ENCODE measurements at regions not wholly inside any gene's neighbourhood (a gene's known extent, or its start where the extent isn't known, plus 50 kb on each side); places are given as distances from the start of the nearest gene placed in this dataset.

DNA sequence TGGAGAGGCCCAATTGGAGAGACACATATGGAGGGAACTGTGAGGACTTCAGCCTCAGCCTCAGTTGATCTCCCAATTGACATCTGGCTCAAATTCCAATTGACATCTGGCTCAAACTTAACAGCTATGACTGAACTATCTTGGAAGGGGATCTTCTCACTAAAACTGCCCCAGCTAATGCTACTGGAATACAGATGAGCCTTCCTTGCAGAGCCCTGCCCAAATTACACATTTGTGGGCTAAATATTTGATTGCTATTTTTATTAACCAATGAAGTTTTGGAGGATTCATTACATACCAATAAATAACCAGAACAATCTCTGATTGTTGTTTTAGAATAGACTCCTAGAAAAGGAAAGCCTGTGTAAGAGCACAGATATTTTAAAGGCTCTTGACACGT lies 189.0 kb upstream of the THUMPD2 start:
- TF ChIP-seq GATA2 (IDR thresholded peaks at IDR 0.05; ENCODE audit: low read depth, low read length) (no peak), GATA3 (IDR thresholded peaks at IDR 0.05; ENCODE audit: low read depth, low read length) (no peak)

DNA sequence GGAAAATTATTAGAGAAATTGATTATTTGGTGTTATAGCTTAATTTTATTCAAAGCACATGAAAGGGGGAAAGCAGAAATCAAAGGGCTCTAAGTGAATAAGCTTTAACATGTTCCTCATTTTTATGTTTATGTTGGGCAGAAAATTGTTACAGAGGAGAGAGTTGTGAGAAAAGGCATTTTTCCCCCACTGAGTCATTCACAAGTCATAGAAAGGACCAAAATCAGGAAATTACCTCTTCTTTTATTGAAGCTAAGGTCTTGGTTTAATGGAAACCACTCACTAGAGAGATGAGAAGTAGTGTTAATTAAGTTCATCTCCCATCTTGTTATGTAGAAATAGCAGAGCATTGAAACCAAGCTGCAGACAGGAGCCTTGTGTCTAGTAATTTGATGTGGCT lies 175.3 kb upstream of the THUMPD2 start:
- TF ChIP-seq GATA3 (IDR thresholded peaks at IDR 0.05; ENCODE audit: low read depth, low read length) (no peak), GATA2 (IDR thresholded peaks at IDR 0.05; ENCODE audit: low read depth, low read length) (no peak)

DNA sequence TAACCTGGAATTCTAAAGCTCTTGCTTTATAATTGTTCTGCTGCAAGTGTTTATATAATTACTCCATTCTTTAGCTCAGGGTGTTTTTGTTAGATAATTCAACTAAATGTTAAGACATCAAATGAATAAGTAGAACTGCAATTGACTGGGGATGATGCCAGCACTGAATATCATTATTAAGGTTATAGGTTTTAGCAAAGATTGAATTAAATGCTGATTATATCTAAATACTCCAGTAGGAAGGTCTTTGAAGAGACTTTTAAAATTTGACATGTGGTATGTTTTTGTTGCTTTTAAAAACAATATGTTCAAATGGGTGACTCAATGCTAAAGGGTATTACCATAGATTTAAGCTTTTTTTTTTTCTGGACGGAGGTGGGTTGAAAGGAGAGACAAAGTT lies 170.1 kb upstream of the THUMPD2 start:
- TF ChIP-seq GATA2 (IDR thresholded peaks at IDR 0.05; ENCODE audit: low read depth, low read length) (no peak), GATA3 (IDR thresholded peaks at IDR 0.05; ENCODE audit: low read depth, low read length) (no peak)

DNA sequence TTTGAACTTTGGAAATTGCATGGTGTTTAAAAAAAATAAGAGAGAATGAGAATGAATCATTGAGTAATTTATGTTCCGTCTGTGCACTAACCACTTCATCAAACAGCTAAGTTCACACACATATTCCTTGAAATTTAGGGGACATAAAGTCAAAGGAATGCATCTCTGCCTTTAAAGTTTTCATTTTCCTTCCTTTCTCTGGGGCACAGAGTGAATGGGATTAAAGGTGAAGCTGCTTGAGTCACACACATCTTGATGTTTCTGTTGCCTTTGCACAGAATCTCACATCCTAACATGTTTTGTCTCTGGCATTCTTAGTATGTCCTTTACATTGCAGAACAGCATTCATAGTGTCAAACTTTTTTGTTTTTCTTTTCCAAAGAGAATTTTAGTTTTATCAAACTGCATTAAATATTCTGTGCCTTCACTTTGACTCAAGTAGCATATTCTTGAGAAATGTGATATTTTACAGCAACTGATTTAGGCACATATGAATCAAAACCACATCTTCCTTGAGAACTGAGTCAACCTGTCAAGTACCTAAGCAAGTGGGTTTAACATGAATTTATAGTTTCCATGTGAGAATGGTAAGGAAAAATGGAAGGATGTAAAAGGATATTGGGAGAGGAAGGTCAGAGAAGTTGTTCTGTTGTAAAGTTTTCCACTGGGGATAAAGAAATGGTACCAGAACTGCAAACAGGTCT lies 169.1 kb upstream of the THUMPD2 start:
- TF ChIP-seq GATA3 (IDR thresholded peaks at IDR 0.05; ENCODE audit: low read depth, low read length) (no peak), GATA2 (IDR thresholded peaks at IDR 0.05; ENCODE audit: low read depth, low read length) (no peak)

DNA sequence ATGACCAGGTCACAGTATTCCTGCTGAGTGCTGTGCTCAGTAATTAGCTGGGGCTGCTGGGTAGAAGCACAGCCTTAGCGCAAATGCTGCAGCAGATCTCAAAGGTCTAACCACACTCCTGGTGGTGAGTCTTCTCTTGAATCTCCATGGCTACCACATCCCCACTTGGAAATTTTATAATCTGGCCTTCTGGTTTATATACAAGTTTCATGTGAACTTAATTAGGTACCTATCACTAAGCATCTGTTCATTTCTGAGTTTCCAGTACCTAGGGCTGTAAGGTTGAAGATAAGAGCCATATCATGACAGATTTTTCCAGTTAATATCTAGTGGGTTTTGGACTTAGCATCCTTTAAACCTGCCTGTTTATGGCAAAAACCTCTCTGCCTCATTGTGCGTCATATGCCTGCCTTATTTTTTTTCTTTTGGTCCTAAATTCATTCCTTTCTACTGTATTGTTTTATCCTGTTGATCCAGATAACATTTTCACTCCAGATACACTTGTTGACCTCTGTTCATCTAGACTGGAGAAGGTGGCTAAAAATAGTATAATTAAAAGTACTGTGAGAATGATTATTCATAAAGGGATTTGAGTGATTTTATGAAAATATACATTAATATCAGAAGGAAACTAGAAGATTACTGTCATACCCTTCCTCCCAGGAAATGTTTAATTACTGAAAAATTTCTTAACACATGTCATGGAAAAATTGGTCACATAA lies 168.4 kb upstream of the THUMPD2 start:
- peak; percentile 65 for TF ChIP-seq GATA2 (IDR thresholded peaks at IDR 0.05; ENCODE audit: low read depth, low read length)
- TF ChIP-seq GATA3 (IDR thresholded peaks at IDR 0.05; ENCODE audit: low read depth, low read length), result peak; percentile 80; the same call in 1 of the 2 replicates

DNA sequence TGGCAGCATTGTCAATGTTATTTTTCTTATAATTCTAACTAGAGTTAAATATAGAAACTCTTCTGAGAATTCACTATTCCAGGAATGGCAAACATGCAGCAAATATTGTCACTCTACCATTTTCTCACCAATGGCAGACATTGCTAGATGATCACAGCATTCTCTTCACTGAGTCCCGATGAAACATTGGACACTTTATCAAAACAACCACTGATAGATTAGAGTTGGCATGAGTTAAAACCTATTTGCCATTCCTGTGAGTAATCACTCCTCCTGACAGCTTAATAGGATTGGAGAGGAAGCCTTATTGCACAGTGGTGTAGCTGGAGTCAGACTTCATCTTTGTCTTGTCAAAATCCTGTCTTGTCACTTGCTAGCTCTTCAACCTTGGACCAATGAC lies 163.9 kb upstream of the THUMPD2 start:
- no peak for TF ChIP-seq GATA3 (IDR thresholded peaks at IDR 0.05; ENCODE audit: low read depth, low read length)
- TF ChIP-seq GATA2 (IDR thresholded peaks at IDR 0.05; ENCODE audit: low read depth, low read length), result no peak

DNA sequence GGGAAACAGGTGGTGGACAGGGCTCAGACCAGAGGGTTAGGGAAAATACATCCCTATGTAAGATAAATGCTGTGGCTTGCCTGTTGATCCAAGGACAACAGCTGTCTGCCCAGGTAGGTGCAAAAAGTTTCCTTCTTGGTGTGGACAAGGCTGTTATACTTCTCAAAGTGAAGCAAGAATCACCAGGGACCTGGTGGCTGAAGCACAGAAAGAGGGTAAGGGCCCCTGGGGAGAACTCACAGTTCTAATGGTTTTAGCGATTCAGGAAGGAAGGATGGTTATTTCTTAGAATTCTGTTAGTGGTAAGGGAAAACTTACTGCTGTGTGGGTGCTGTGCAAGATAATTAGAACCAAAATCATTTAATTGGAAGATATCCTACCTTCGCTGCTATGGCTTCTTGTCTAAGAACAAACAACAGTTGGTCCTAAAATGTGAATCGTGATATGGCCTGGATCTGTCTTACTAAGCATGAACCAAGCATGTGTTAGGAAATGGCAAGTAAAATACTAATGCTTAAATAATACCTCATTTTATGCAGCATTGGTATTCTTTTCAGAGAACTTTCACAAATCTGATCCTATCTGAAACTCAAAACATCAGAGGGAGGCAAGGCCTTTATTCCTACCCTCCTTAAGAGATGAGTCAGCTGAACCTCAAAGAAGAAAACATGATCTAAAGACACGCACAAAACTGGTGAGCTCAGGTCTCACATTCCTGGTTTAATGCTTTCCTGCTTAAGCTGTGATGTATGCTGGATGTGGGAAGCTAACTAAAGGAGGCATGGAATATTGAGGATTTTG lies 159.2 kb upstream of the THUMPD2 start:
- TF ChIP-seq GATA2 (IDR thresholded peaks at IDR 0.05; ENCODE audit: low read depth, low read length) (no peak), GATA3 (IDR thresholded peaks at IDR 0.05; ENCODE audit: low read depth, low read length) (no peak)

DNA sequence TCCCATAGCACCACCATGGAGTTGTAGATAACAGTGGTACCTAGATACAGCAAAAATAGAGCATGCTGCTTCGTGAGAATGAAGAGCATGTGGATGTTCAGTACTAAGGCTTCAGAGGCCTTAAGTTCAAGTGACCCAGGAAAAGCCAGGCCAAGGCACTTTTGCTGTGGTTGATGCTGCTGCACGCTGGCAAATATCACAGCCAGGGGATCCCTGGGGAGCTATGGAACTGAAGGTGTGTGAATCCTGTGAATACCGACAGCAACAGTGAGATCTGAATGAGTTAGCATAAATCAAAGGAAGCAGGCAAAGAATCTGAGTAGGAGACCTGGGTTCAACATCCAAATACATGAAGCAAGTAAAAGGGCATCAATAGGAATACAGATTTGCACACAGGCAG lies 158.6 kb upstream of the THUMPD2 start:
- TF ChIP-seq GATA2 (IDR thresholded peaks at IDR 0.05; ENCODE audit: low read depth, low read length) (no peak), GATA3 (IDR thresholded peaks at IDR 0.05; ENCODE audit: low read depth, low read length) (no peak)

DNA sequence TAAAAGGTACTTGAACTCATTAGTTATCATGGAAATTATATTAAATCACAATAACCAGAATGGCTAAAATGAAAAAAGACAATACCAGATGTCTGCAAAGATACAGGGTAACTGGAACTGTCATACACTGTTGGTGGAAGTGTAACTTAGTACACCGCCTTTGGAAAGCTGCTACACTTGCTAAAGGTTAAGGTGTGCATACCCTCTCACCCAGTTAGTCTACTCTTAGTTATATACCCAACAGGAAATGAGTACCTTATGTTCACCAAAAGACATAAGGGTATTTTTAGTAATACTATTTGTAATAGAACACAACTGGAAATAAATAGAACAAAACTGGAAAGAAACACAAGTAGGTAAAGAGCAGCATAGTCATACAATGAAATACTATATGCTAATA lies 155.8 kb upstream of the THUMPD2 start:
- TF ChIP-seq GATA3 (IDR thresholded peaks at IDR 0.05; ENCODE audit: low read depth, low read length) (no peak), GATA2 (IDR thresholded peaks at IDR 0.05; ENCODE audit: low read depth, low read length) (no peak)

DNA sequence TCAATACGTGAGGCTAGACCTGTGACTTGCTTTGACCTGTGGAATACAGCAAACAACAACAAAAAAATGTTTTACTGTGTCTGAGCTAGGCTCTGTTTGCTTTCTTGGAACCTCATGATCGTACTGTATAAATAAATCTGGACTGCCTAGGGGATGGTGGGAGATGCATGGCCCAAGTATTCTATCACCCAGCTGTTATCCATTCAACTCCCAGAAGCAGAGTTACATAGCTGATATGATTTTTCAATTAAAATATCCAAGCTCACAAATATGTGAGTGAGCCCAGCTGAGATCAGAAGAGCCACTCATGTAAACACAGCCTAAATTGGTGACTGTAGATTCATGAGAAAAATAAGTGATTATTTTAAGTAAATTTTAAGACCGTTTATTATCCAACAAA lies 154.1 kb upstream of the THUMPD2 start:
- TF ChIP-seq GATA3 (IDR thresholded peaks at IDR 0.05; ENCODE audit: low read depth, low read length) (no peak), GATA2 (IDR thresholded peaks at IDR 0.05; ENCODE audit: low read depth, low read length) (no peak)

DNA sequence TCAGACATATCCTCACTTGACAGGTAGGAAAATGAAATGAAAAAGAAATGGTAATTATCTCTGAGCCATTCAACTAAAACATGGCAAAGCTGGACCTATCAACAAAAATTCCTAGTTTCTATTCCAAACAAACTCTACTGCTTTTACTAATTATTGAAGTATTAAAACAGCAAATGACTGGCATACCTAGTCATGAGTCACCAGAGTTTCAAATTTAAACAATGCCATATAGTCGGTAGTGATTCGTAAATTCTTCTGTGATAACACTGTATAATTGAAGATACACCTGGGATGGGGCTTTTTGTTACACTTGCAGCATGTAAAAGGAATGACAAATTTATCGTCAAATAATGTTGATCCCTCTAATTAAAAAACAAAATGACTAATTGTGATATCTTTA lies 153.1 kb upstream of the THUMPD2 start:
- no peak for TF ChIP-seq GATA2 (IDR thresholded peaks at IDR 0.05; ENCODE audit: low read depth, low read length)
- TF ChIP-seq GATA3 (IDR thresholded peaks at IDR 0.05; ENCODE audit: low read depth, low read length), result no peak

DNA sequence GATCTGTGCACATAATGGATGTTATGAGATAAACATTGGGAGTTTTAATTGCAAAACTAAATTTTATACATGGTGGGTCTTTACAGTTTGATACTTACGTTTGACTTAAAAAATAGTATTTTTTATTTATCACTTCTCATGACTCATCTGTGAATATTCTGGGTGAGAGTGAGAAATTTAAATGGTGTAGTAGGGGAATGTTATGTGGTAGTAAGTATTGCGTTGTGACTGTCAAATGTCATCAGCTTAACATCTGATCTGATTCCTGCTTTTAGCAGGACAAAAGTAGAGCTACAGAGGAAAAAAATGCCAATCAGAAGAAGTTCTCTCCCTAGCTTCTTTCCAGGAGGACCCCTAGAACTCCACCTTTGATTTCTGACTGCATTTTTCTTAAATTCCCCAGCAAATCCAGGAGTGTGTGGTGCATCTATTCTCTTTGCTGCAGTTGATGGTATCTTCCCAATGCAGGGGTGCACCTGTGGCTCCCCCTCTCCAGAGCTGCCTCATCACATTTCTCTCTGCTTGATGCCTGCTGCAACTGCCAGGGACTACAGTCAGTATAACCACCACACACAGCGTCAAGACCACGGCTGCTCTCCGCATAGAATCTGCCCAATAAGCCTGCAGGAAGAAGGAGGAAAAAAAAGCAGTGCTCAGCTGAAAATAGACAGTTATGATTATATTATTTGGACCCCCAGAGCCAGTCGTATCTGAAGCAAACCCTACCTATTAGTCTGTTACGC lies 151.3 kb upstream of the THUMPD2 start:
- no peak for TF ChIP-seq GATA3 (IDR thresholded peaks at IDR 0.05; ENCODE audit: low read depth, low read length)
- no peak for TF ChIP-seq GATA2 (IDR thresholded peaks at IDR 0.05; ENCODE audit: low read depth, low read length)

DNA sequence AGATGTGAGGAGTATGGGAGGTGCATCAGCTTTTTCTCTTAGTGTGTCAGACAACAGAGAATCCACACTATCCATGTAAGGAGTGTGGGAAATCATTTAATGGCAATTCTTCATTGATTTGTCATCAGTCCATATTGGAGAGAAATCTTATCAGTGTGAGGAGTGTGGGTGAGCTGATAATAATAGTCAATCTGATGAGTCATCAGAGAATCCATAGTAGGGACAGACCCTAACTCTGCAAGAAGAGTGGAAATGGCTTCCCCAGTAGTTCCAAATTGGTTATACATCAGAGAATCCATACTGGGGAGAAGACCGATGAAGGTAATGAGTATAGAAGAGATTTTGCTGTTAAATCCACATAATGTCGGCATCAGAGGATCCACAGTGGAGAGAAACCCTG lies 150.5 kb upstream of the THUMPD2 start:
- TF ChIP-seq GATA2 (IDR thresholded peaks at IDR 0.05; ENCODE audit: low read depth, low read length) (no peak), GATA3 (IDR thresholded peaks at IDR 0.05; ENCODE audit: low read depth, low read length) (no peak)

DNA sequence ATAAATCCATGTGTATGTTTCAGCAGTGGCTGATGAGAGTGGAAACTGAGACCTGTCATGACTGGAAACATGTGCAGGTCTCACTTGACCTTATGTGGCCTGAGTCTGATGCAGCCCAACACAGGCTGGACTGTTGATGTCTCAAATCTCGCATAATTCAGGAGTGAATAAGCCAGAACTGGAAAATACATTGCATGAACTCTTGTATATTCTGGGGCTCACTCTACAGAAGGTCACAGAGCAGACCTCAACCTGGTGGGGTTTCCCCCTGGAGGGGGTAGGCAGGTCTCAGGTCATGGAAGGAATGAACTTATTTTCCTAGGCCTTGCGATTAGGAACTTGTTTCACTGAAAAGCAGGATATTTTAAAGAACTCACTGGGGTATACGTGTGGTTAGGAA lies 146.3 kb upstream of the THUMPD2 start:
- TF ChIP-seq GATA2 (IDR thresholded peaks at IDR 0.05; ENCODE audit: low read depth, low read length) (no peak), GATA3 (IDR thresholded peaks at IDR 0.05; ENCODE audit: low read depth, low read length) (no peak)

All from SH-SY5Y (cell line).